ENCODE measurements at regions not wholly inside any gene's neighbourhood (a gene's known extent, or its start where the extent isn't known, plus 50 kb on each side); places are given as distances from the start of the nearest gene placed in this dataset.

- DNase-seq (ENCODE audit: low read depth in 3 of 3), result no peak
These were observed 117.5 kb downstream of the ASCL4 start for GRCh38 chr12:107891967-107892366.

DNA sequence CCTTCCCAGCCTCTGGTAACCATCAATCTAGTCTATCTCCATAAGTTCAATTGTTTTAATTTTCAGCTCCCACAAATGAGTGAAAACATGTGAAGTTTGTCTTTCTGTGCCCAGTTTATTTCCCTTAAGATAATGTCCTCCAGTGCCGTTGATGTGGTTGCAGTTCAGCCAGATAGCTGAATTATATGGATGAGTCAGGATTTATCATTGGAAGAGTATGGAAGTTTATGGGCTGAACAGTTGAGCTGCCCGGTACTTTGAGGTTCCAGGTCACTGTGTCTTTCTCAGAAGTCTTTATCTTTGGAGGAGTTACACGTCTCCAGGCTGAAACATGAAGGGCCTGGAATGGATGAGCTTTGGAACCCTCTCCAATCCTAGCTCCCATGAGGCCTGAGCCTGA lies 120.1 kb downstream of the ASCL4 start:
- DNase-seq (ENCODE audit: low read depth in 3 of 3), result no peak

DNA sequence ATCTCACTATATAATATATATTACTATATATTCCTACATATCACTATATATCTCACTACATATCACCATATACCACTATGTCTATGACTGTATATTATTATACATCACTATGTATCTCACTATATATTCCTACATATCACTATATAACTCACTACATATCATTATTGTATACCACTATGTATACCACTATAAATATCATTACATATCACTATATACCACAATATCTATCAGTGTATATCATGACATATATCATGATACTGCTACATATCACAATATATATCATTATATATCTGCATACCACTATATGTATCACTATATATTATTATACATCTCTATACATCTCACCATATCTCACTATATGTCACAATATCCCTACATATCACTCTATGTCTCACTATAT lies 121.5 kb downstream of the ASCL4 start:
- DNase-seq (ENCODE audit: low read depth in 3 of 3), result no peak

- DNase-seq (ENCODE audit: low read depth in 3 of 3), result no peak
These were observed 126.1 kb downstream of the ASCL4 start for GRCh38 chr12:107900588-107900987.

GRCh38 chr12:107903341-107904061 lies 129.0 kb downstream of the ASCL4 start:
- peak in 2 of 3 experiments; percentile 2 to 71 for DNase-seq (ENCODE audit: low read depth in 3 of 3)

DNA sequence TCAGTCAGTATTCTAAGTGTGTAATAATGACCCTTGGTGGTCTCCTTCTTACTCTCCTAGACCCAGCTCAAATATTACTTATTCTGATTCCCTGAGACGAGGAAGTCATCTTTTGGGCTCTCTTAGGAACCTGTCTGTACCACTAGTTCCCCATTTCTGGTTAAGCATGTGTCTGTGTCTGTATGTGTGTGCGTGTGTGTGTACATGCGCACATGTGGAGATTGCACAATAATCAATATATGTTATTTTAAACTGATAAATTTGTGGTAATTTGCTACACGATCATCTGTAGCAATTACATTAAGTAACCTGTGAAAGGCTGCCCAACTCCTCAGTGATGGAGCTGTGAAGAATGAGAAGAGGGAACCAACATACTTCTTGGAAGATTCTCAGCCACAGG lies 132.2 kb downstream of the ASCL4 start:
- DNase-seq (ENCODE audit: low read depth in 3 of 3), result no peak

- DNase-seq (ENCODE audit: low read depth in 3 of 3), result peak; percentile 17 to 65 (median 28)
These were observed 138.0 kb downstream of the ASCL4 start for GRCh38 chr12:107912421-107913004.

DNA sequence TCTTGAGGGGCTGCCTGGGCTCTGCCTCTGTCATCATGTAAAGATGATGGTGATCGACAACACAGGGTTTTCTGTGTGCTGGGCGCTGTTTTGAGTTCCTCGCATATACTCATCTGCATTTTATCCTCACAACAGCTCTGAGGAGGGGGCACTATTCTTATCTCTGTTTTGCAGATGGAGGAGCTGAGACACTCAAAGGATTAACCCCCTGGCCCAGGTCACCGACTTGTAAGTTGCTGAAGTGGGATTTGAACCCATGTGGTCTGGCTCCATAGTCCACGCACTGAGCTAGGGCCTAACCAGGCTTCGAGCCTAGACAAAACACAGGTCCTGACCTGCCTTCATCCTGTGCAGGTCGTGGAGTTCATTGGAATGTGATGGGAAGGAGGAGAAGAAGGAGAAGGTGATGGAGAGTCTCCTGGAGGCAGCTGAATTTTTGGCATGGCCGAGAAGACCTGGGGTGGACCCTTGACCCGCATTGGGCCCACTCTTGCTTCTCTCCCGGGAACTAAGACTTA lies 140.0 kb downstream of the ASCL4 start:
- no peak for DNase-seq (ENCODE audit: low read depth in 3 of 3)

DNA sequence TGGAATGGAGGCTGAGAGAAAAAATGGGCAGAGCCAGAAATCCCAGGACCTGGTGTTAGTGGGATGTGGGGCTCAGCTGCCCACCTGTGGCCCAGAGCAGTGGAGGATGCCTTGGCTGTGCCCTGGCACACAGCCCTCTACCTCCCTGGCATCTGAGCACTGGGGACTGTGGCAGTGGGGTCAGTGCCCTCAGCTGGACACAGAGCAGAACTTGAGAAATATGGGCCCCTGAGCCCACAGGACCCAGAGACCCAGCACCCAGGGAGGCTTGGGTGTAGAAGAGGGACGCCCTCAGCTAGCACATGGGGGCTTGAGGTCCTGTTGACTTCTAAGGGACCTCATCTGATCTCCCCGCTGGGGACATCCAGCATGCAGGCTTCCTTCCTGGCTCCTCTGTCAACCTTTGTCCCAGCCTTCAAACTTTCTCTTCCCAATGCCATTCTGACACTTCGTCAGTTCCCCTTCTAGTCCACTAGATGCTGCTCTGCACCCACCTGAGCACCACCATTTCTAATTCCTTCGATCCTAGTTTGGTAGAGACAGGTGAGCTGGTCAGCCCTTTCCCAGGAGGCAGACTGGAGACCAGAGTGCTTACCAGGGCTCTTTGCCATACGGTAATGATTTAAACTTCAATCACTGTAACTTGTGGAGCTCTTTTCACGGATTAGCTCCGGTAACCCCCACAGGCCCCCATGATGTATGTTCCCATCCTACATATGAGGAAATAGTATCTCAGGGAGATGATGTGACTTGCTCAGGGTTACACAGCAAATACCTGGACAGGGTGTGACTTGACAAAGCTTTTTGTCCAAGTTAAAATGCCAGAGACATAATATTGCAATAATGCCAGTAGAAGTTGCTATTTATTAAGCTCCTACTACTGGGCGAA lies 143.7 kb downstream of the ASCL4 start:
- no peak for DNase-seq (ENCODE audit: low read depth in 3 of 3)

GRCh38 chr12:107921062-107921461 lies 146.6 kb downstream of the ASCL4 start:
- no peak for DNase-seq (ENCODE audit: low read depth in 3 of 3)

DNA sequence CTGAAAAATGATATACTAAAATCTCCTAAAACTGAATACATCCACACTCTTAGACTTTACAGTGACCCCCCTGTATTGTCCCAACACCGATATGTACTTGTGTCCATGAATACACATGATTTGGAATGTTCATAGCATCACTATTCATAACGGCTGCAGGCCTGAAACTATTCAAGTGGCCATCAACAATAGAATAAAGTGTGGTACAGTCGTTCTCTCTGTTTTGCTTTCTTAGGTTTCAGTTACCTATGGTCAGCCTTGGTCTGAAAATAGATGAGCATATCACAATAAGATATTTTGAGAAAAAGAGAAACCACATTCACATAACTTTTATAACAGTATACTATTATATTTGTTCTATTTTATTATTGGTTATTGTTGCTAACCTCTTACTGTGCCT lies 150.6 kb downstream of the ASCL4 start:
- DNase-seq (ENCODE audit: low read depth in 3 of 3), result no peak

- no peak for DNase-seq (ENCODE audit: low read depth in 3 of 3)
These were observed 154.9 kb downstream of the ASCL4 start for GRCh38 chr12:107929436-107929835.

DNA sequence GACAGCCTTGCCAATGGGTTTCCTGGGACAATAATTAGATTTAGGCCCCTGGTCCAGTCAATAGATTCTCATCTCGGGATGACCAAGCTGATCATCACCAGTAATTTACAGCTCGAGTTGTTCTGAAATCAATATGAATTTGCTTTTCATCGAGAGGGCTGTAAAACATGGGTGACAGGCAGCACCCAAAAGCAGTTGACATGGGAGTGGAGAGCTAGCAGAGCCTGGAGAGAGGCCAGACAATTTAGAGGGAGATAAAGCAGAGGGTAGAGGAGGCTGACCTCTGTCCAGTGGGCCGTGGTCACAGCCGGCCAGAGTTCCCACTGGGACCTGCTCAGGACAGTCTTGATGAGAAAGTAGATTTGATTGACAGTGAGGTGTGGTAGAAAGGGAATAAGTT lies 157.3 kb downstream of the ASCL4 start:
- DNase-seq (ENCODE audit: low read depth in 3 of 3), result no peak

DNA sequence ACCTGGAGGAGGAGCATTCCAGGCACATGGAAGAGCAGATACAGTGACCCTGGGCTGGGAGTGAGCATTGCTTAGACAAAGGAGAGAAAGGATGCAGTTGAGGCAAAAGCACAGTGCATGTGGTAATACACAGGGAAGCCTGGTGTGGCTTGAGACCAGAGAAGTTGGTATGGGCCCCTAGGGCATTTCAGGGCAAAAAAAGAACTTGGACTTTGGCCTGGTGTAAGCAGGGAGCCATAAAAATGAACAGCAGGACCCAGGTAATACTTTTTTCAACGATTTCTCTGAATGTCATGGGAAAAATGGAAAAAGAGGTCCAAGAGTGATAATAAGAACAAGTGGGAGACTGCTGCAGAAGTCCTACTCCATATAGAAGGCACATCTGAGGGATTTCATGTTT lies 163.9 kb downstream of the ASCL4 start:
- DNase-seq (ENCODE audit: low read depth in 3 of 3), result no peak

DNA sequence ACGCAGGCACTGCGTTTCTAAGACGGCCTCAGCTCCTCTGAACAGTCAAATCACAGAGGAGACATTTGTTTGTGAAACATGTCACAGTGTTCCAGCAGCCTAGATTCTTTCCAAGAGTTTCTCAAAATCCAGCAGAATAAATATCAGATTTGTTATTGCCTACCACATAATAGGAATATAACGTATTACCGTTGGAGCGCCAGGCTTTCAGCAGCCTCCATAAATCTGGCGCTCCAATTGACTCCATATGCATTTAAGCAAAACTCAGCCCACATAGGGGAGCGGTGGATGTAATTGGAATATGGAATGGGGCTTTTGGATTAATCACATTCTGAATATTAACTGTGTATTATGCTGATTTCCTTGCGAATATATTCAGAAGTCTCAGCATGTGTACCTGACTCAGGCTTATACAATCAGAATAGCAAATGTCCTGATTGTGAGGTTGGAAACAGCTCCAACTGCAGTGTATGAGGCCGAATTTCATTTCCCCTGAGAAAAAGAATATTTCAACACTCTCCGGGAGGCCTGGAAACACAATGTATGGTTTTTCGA lies 174.0 kb downstream of the ASCL4 start:
- DNase-seq (ENCODE audit: low read depth in 3 of 3), result no peak

- DNase-seq (ENCODE audit: low read depth in 3 of 3), result no peak
These were observed 176.5 kb downstream of the ASCL4 start for GRCh38 chr12:107951024-107951423.

DNA sequence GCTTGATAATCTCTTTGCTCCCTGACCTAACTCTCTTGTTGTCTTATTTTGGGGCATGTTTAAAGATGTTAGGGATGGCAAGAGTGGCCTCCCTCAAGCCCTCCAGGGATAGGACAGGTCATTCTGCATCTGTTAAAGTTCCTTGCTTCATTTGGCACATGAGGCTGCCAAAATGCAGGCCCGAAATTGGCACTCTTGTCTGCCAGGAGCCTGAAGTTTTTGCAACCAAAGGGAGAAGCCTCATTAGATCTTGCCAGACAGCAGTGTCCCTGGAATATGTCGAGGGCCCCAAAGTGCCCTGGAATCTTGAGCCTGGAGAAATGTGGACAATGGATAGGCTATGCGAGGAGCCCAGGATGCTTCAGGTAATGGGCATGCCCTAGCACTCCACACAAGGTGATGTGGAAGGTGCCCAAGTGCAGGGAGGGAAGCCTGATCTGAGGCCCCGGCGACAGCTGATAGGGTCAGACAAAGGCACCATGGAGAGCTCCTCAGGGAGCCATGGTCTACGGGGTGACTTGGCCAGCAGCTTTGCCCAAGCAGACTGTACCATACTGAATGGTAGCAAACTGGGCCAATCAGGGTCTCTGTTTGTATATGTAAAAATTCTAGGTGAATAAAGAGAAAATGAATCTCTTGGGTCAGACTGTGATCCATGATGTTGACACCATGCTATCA lies 173.0 kb upstream of the WSCD2 start:
- DNase-seq (ENCODE audit: low read depth in 3 of 3), result no peak

GRCh38 chr12:107957459-107957858 lies 171.6 kb upstream of the WSCD2 start:
- no peak for DNase-seq (ENCODE audit: low read depth in 3 of 3)

- DNase-seq (ENCODE audit: low read depth in 3 of 3), result no peak
These were observed 165.5 kb upstream of the WSCD2 start for GRCh38 chr12:107963635-107964034.

- no peak for DNase-seq (ENCODE audit: low read depth in 3 of 3)
These were observed 161.9 kb upstream of the WSCD2 start for GRCh38 chr12:107967170-107967569.

DNA sequence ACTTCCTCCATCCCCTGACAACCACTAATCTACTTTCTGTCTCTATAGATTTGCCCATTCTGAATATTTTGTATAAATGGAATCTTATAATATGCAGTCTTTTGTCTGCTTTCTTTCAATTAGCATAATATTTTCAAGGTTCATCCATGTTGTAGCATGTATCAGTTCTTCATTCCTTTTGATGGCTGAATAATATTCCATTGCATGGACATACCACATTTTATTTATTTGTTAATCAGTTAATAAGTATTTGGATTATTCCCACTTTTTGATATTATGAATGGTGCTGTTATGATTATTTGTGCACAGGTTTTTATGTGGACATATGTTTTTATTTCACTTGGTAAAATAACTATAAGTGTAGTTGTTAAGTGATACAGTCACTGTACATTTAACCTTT lies 155.1 kb upstream of the WSCD2 start:
- DNase-seq (ENCODE audit: low read depth in 3 of 3), result no peak

- no peak for DNase-seq (ENCODE audit: low read depth in 3 of 3)
These were observed 152.8 kb upstream of the WSCD2 start for GRCh38 chr12:107976331-107976730.

All from stimulated activated CD4-positive, alpha-beta T cell treated with anti-CD3 and anti-CD28 coated beads, TNF-alpha, amount 100 ng/mL, for 24 hours (primary cell).